ENCODE measurements at regions not wholly inside any gene's neighbourhood (a gene's known extent, or its start where the extent isn't known, plus 50 kb on each side); places are given as distances from the start of the nearest gene placed in this dataset.

- TF ChIP-seq CTCF (IDR thresholded peaks at IDR 0.05; ENCODE audit: poor library complexity) (no peak), EZH2phosphoT487 (IDR thresholded peaks at IDR 0.05; ENCODE audit: low read depth, severe bottlenecking, unreplicated experiment) (no peak), EZH2 (IDR thresholded peaks at IDR 0.05; ENCODE audit: borderline replicate concordance) (no peak)
These were observed 161.7 kb downstream of the GLI2 start for GRCh38 chr2:120897399-120897798.
